Activated CD4-positive, CD25-positive, alpha-beta regulatory T cell (primary cell): ENCODE measurements at regions not wholly inside any gene's neighbourhood (a gene's known extent, or its start where the extent isn't known, plus 50 kb on each side); places are given as distances from the start of the nearest gene placed in this dataset.
"Not testable (repeated sequence)": the region's sequence is repeated elsewhere in the genome, so short reads cannot be mapped to it uniquely, and the experiment has no call there.

Source experiments
- DNase-seq, 4 experiments: peaks; one replicate each; lab custom pipeline; 2025; lab: John Stamatoyannopoulos, UW

GRCh38 chr10:28733245-28733644, 55.9 kb downstream of the BAMBI start:
- no peak for DNase-seq

GRCh38 chr10:28733647-28734046, 56.3 kb downstream of the BAMBI start:
- DNase-seq = no peak

- no peak for DNase-seq
Measured at GRCh38 chr10:28734938-28735759, 57.8 kb downstream of the BAMBI start.

DNA sequence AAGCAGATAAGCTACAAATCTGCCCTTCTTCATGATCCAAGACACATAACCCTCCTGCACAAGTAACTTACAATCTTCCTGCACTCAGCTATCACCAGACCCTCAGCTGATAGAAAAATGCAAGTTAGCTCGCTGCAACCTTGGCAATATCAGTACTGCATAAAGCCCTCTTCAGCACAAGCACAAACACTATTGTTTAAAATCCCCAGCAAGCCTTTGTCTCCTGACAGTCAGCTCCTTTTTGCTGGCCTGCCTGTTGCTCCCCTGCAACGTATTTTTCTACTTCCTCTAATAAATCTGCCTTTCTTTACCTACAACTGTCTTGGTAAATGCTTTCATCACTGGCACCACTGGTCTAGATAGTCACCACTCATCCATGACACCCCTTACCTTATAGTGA, 59.8 kb downstream of the BAMBI start:
- DNase-seq = no peak

DNA sequence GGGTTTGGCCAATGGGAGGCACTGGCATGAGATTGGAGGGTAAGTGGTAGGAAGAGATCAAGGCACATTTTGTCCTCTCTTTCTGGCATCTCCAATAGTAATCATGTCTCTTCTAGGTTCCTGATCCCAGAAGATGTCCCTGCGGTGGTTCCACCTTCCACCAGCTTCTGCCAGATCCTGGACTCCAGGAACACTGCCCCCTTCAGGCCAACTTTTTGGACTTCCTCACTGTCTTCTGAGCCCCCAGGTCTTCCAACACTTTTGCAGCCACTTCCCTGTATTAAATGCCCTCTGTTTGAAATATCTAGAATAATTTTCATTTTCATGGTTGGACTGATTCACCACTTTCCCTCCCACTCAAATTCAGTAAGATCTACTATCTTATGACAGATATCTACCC, 60.9 kb downstream of the BAMBI start:
- DNase-seq = no peak

GRCh38 chr10:28743576-28743975, 66.3 kb downstream of the BAMBI start:
- DNase-seq = no peak

- DNase-seq = no peak
Measured at GRCh38 chr10:28744069-28744768, 66.9 kb downstream of the BAMBI start.

GRCh38 chr10:28754930-28755718, 77.8 kb downstream of the BAMBI start:
- no peak for DNase-seq

GRCh38 chr10:28761084-28761846, 83.9 kb downstream of the BAMBI start:
- DNase-seq = no peak

- DNase-seq = no peak
Measured at GRCh38 chr10:28763471-28764170, 86.3 kb downstream of the BAMBI start.

DNA sequence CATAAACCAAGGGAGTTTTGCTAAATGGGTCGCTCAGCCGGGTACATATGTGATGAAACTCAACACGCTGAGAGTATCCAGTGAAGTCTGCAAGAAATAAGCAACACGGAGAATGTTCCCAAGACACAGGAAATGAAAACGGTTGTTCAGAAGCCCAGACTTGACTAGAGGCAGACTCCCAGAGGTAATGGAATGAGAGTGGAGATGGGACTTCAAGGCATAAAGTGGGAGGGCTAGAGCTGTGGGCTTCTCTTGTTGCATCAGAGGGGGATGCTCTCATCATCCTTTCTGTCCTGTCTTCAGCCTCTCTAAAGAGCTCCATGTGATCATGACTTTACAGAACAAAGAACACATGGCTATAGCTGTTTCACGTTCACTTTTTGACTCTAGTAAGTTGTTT, 88.3 kb downstream of the BAMBI start:
- no peak for DNase-seq

DNA sequence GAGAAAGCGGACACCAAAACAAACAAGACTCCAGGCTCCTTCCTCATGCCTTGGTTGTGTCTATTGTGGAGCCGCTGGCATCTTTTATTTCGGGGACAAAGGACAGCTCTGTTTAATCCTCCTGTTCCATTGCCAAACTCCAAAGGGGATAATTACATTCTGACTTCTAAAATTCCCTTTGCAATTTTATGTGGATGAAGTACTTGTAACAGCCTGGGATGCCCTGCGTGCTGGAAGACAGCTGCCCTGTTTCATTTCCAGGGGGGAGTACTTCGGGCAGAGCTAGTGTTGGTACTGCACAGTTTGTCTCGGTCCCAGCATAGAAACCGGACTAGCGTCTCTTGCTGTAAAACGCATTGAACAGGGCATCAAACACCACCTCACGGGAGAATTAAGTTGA, 90.9 kb downstream of the BAMBI start:
- DNase-seq = no peak

GRCh38 chr10:28769091-28769604, 91.8 kb downstream of the BAMBI start:
- DNase-seq = no peak

- not testable (repeated sequence) for DNase-seq
Measured at GRCh38 chr10:28771580-28772090, 94.3 kb downstream of the BAMBI start.

- no peak for DNase-seq
Measured at GRCh38 chr10:28774051-28774995, 97.0 kb downstream of the BAMBI start.

DNA sequence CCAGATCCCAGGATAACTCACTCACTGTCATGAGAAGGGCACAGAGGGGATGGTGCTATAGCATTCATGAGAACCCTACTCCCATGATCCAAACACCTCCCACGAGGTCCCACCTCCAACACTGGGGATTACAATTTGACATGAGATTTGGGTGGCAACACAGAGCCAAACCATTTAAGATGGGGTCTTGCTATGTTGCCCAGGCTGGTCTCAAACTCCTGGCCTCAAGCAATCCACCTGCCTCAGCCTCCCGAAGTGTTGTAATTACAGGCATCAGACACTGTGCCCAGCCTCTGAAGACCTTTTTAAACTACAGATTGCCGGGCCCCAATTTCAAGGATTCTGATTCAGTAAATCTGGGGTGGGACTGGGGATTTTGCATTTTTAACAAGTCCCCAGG, 98.5 kb downstream of the BAMBI start:
- DNase-seq = no peak

DNA sequence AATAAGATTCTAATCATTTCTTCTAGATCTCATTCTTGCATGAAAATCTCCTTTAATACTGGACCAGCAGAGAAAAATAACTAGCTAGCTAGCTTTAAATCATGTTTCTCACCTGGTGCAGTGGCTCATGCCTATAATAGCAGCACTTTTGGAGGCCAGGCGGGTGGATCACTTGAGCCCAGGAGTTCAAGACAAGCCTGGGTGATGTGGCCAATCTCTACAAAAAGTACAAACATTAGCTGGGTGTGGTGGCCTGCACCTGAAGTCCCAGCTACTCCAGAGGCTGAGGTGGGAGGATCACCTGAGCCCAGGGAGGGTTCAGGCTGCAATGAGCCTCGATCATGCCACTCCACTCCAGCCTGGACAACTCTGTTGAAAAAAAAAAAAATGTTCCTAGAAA, 99.2 kb downstream of the BAMBI start:
- DNase-seq = no peak

DNA sequence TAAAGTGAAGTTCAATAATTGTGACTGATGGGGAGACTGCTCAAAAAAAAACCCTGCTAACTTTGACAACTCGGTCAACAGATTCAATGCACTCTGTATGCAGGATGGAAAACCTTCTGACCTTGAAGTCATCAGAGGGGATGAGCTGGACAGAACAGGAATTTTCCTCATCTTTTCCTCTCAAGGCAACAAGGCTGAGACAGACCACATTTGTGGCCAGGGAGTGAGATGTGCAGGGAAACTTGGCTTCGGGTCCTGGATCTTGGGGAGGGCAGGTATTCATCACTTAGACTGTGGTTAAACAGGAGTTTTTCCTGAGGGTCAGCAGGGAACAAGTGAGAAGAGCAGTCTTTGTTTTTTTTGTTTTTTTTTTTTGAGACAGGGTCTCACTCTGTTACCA, 100.6 kb downstream of the BAMBI start:
- DNase-seq = no peak

DNA sequence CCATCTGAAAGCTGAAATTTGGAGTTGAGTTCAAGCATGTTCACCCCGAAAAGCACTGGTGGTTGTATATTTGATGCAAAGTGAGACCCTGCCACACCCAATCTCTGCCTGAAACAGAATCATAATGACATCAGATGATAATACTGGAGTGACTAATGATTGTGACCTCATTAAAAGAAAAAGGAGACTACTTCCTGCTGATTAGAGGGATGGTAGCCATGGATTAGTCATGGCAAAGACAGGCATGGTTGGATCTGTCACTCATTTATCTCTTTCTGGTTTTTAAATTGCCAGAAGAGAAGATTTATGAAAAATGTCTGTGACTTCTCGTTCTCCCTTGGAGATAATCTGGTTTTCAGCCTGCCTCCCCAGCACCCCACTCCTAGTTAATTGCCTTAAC, 101.2 kb downstream of the BAMBI start:
- DNase-seq = no peak

DNA sequence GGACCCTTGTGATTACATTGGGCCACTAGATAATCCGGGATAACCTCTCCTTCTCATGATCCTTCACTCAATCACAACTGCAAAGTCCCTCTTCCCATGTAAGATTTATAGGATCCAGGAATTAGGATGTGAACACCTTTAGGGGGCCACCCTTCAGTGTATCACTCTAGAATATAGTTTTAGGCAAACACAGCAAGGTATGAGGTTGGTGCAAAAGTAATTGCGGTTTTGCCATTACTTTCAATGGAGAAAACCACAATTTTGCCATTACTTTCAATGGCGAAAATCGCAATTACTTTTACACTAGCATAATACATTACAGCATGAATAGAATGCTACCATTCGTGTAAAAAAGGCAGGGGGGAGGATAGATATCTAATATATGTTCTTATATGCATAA, 104.0 kb downstream of the BAMBI start:
- DNase-seq = no peak
